ENCODE measurements at regions not wholly inside any gene's neighbourhood (a gene's known extent, or its start where the extent isn't known, plus 50 kb on each side); places are given as distances from the start of the nearest gene placed in this dataset.

DNA sequence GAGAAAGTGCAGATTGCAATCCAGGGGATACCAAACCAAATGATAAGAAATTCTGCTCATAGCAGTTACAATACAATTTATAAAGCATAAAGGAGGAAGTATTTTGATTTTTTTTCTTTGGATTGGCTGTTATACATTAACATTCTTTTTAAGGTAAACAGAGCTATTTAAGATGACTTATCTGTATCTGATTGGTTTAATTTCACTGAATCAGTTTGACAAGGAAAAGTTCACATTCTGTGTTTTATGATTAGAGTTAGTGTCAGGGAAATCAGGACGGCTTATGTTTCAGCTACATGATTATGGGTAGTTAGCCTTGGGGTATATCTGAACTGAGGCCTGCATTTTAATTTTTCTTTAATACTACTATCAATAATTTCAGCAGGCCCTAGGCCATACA is 360.9 kb downstream of the ARL6IP6 start:
- no peak for ATAC-seq (replicated peaks)
- Mint-ChIP-seq H3K9me3 (peaks cover 0 to 1% of the 10 kb centered on the region in 2 donors), H3K27ac (no peak overlapping the region)

DNA sequence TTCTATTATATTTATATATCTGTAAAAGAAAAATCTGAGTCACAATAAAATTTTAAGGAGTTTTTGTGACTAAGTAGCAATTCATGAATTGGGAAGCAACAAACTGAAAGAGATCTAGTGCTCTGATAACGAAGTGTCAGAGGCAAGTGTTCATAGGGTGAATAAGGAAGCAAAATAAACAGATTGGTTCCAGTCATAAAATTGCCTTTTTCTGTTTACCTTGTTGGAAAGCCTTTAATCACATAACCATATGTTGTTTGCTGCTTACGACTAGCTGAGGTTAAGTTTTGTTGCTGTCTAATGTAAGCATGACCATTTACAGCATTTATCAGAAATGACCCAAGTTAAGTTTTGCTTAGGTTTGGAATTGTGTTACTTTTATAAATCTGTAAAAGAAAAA is 358.9 kb downstream of the ARL6IP6 start:
- H3K36me3 Mint-ChIP-seq, result no peaks in the 10 kb centered on the region
- no peak overlapping the region for H3K27ac Mint-ChIP-seq
- ATAC-seq (replicated peaks) (no peak), DNase-seq (no peak)
- H3K4me1 Mint-ChIP-seq, result no peaks in the 10 kb centered on the region
- H3K9me3 Mint-ChIP-seq, result no peaks in the 10 kb centered on the region
- no peaks in the 10 kb centered on the region for H3K27me3 Mint-ChIP-seq
- no peak overlapping the region for H3K4me3 Mint-ChIP-seq

More for the DNA sequence above, 360.9 kb downstream of the ARL6IP6 start:
- Mint-ChIP-seq H3K27me3 (no peaks in the 10 kb centered on the region), H3K36me3 (no peaks in the 10 kb centered on the region), H3K4me3 (no peak overlapping the region), H3K4me1 (no peaks in the 10 kb centered on the region)
- no peak for DNase-seq

DNA sequence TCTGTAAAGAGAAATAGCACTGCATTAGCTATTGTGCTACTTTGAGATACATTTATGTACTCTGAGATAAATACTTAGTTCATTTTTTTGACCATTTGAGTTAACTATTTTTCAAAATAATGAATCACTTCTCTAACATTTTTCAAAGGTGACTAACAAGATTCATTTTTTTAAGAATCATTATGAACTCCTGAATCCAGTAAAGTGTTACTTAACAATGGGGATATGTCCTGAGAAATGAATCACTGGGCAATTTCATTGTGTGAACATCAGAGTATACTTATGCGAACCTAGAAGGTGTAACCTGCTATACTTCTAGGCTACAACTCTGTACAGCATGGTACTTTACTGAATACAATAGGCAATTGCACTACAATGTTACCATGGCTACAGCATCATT is 355.8 kb downstream of the ARL6IP6 start:
- no peak overlapping the region for H3K4me3 Mint-ChIP-seq
- no peak overlapping the region for H3K27ac Mint-ChIP-seq
- DNase-seq (no peak), ATAC-seq (replicated peaks) (no peak)
- H3K4me1 Mint-ChIP-seq, result no peaks in the 10 kb centered on the region
- no peaks in the 10 kb centered on the region for H3K9me3 Mint-ChIP-seq
- H3K36me3 Mint-ChIP-seq, result no peaks in the 10 kb centered on the region
- H3K27me3 Mint-ChIP-seq, result no peaks in the 10 kb centered on the region

DNA sequence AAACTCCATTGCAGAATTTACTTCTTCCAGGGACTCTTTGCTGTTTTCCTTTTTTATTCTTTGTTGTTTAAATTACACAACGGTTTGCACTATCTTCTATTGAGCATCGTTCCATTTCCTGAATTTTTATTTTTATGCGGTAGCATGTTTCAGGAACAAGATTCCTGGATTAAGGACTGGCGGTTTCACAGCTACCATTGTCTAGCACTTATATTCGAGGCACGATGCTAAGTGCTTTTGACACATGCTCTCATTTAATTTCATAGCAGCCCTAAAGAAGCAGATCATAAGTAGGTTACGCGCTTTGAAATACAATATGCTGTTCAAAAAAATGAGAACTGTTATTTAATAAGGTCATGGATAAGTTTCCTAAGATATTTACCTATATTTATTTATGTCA is 354.4 kb downstream of the ARL6IP6 start:
- DNase-seq, result no peak
- Mint-ChIP-seq H3K27ac (no peak overlapping the region), H3K9me3 (no peaks in the 10 kb centered on the region), H3K4me3 (no peak overlapping the region), H3K27me3 (no peaks in the 10 kb centered on the region), H3K4me1 (no peaks in the 10 kb centered on the region), H3K36me3 (no peaks in the 10 kb centered on the region)
- no peak for ATAC-seq (replicated peaks)

DNA sequence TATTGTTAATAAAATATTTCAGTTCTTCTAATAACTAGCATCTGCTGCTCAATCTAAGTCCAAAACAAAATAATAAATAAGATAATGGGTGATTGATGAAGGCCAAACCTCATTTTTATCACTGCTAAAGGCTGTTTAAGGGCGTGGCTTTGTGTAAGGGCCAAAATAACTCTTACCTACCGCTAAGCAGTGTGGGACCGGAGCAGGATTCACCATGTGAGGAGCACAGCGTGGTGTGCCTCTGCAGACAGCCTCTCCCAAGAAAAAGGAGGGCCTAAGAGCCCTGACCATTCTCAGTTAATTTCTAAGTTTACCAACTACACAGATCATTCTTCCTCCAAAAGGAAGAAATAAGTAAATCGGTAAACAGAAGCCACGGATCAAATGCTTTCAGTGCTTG is 353.7 kb downstream of the ARL6IP6 start:
- H3K36me3 Mint-ChIP-seq, result no peaks in the 10 kb centered on the region

DNA sequence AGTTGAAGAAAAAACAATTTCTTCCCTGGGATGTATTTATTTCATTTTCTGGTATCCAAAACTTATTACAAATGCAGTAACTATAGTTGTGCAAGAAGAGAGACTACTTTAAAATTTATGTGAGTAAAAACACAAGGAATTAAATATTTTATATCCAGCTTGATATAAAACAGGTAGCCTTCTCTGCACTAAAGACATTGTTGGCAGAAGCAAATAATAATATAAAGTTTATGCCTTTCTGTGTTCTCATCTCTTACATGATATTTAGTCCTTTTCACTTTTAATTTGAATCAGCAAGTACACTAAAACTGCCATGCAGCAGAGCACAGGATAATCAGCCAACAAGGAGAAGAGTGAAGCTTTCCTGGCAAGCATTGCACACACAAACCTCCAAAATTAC is 352.7 kb downstream of the ARL6IP6 start:
- no peak for DNase-seq
- no peaks in the 10 kb centered on the region for H3K4me1 Mint-ChIP-seq
- no peaks in the 10 kb centered on the region for H3K9me3 Mint-ChIP-seq
- H3K27ac Mint-ChIP-seq, result no peak overlapping the region
- H3K4me3 Mint-ChIP-seq, result no peak overlapping the region
- no peaks in the 10 kb centered on the region for H3K36me3 Mint-ChIP-seq
- no peaks in the 10 kb centered on the region for H3K27me3 Mint-ChIP-seq
- ATAC-seq (replicated peaks), result no peak

More for the DNA sequence above, 353.7 kb downstream of the ARL6IP6 start:
- no peaks in the 10 kb centered on the region for H3K4me1 Mint-ChIP-seq
- no peak overlapping the region for H3K27ac Mint-ChIP-seq
- no peaks in the 10 kb centered on the region for H3K27me3 Mint-ChIP-seq
- no peaks in the 10 kb centered on the region for H3K9me3 Mint-ChIP-seq
- H3K4me3 Mint-ChIP-seq, result no peak overlapping the region
- DNase-seq (no peak), ATAC-seq (replicated peaks) (no peak)

DNA sequence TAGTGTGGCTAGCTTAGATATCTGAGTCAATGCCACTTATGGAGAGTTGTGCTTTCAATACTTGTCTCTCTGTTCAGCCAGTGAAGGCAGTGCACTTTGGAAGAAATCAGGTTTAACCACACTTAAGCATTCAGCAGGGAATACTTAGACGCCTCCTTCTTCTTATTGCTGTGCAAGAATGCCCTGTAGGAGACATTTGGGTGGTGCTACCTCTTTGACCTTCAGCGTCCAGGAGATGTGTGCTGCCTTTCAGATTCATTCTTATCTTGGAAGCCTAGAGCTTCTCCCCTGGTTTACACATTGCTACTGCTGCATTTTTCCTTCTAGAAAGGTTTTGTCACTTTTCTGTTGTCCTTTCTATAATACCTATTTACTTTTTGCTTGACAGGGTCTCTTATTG is 350.5 kb downstream of the ARL6IP6 start:
- Mint-ChIP-seq H3K4me3 (no peak overlapping the region), H3K36me3 (no peaks in the 10 kb centered on the region), H3K9me3 (no peaks in the 10 kb centered on the region)

DNA sequence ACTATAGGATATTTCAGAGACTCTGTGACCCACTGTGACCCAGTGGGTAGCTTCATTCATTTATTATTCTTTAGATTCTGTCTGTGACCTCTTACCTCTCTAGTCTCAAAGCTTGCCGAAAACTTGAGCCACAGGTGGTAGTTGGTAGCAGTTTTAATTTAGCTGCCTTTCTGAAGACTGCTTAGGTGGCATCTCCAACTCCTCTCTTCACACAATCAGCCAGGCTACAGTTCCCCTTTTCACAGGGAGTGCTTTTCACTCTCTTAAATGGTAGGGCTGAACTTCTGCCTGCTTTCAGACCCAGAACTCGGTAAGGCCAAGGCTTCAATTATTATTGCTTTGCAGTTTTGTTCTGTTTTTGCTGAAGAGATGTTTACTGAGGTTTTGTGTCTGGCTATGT is 349.6 kb downstream of the ARL6IP6 start:
- ATAC-seq (replicated peaks) (no peak), DNase-seq (no peak)
- H3K27me3 Mint-ChIP-seq, result no peaks in the 10 kb centered on the region
- no peak overlapping the region for H3K27ac Mint-ChIP-seq
- no peaks in the 10 kb centered on the region for H3K9me3 Mint-ChIP-seq
- H3K36me3 Mint-ChIP-seq, result no peaks in the 10 kb centered on the region
- no peaks in the 10 kb centered on the region for H3K4me1 Mint-ChIP-seq
- H3K4me3 Mint-ChIP-seq, result no peak overlapping the region

More for the DNA sequence above, 350.5 kb downstream of the ARL6IP6 start:
- Mint-ChIP-seq H3K27ac (no peak overlapping the region), H3K27me3 (no peaks in the 10 kb centered on the region), H3K4me1 (no peaks in the 10 kb centered on the region)
- no peak for ATAC-seq (replicated peaks)
- DNase-seq, result no peak

DNA sequence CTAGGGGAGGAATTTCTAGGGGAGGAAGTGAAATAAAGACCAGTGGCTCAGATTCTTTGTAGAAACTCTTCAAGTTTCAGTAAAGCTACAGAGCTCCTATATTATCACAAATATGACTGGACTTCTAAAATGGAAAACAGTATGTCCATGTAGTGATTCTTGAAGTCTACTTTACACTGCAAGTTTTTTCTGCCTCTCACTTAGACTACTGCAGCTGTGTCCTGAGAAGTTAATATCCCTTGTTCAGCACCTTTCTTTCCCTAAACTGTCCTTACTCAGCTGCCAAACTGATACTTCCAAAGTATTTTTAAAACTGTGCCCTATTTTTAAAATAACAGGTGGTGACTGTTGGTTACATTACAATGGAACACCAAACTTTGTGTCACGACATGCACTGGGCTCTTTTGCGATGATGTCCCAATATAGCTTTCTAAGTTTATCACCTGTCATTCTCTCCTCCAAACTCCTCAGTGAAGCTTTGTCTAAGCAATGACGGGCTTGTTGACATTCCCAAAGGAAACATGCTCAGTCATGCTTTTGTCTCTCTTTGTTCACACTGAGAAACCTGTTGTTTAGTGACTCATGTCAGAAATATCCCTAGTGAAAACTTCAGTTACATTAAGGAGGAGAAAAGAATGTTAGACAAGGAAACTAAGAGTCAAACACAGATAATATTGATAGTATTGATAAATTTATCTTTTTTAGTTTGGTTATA is 341.1 kb downstream of the ARL6IP6 start:
- H3K27me3 Mint-ChIP-seq, result no peaks in the 10 kb centered on the region
- no peak for ATAC-seq (replicated peaks)
- H3K9me3 Mint-ChIP-seq, result no peaks in the 10 kb centered on the region
- no peak for DNase-seq
- no peaks in the 10 kb centered on the region for H3K36me3 Mint-ChIP-seq
- no peak overlapping the region for H3K27ac Mint-ChIP-seq
- H3K4me1 Mint-ChIP-seq, result no peaks in the 10 kb centered on the region
- no peak overlapping the region for H3K4me3 Mint-ChIP-seq

DNA sequence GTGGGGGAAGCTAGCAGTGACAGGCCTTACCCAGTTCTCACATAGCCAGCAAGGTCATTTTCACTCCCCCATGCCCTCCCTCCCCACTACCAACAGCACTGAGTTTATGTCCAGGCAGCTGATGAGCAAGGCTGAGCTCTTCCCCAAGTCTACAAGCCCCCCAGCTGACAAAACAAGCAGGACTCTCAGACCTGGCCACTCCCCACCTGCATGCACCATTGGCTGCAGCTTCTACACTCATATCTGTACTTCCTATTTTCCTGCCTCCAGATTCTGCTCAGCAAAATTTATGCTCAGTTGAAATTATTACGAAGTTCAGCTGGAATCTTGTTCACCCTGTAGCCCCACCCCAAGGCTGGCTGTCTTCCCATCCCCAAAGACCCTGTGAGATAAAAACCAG is 339.3 kb downstream of the ARL6IP6 start:
- ATAC-seq (replicated peaks) (no peak), DNase-seq (no peak)
- H3K4me1 Mint-ChIP-seq, result no peaks in the 10 kb centered on the region
- no peaks in the 10 kb centered on the region for H3K27me3 Mint-ChIP-seq
- H3K9me3 Mint-ChIP-seq, result no peaks in the 10 kb centered on the region
- H3K36me3 Mint-ChIP-seq, result no peaks in the 10 kb centered on the region
- H3K4me3 Mint-ChIP-seq, result no peak overlapping the region
- no peak overlapping the region for H3K27ac Mint-ChIP-seq

DNA sequence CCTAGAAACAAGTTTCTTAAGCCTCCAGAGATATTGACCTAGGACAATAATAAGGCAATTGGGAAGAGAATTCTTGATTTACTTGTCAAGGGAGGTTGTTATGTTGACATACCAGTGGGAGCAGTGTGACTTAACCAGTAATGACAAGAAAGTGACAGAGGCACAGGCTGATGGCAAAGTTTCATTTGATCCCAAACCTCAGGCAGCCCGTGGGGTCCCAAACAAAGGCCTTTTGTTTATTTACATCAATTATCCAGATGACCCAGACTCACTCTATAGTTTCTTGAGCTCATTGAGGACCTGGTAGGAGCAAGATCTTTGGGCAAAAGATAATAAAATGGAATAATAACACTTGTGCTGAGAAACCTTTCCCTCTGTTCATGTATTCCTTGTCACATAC is 336.8 kb downstream of the ARL6IP6 start:
- Mint-ChIP-seq H3K4me1 (no peaks in the 10 kb centered on the region), H3K4me3 (no peak overlapping the region), H3K27me3 (no peaks in the 10 kb centered on the region), H3K9me3 (no peaks in the 10 kb centered on the region), H3K36me3 (no peaks in the 10 kb centered on the region), H3K27ac (no peak overlapping the region)
- DNase-seq (no peak), ATAC-seq (replicated peaks) (no peak)

DNA sequence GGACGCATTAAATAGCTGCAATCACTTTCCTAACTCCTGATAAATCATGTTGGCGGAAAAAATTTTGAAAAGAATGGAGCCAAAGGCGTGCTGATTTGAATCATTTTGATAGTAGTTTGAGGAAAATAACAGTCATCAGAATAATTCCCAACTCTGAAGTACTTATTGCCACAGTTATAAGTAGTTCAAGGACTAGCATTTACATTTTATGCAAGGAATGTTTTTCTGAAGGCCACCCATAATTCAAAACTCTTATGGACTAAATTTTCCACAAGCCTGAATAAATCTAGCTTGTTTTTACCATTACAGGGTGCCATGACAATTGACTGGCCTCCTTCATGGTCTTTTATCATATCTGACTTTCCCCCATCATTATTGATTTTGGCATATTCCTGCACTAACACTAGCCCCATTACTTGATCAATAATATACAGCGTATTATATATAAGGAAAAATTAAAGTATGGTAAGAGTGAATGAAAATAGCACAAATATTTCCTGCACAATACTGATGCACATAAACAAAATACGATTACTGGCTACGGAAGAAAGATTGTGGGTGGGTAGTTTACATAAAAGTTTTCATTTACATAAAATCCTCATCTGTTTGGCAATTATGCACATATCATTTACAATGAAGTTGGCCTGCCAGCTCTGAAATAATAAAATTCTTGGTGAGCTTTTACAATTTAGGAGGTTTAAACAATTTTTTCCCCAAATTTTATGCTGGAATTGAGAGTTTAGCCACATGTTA is 334.6 kb downstream of the ARL6IP6 start:
- Mint-ChIP-seq H3K36me3 (no peaks in the 10 kb centered on the region), H3K27ac (no peak overlapping the region), H3K9me3 (peaks cover 0 to 1% of the 10 kb centered on the region in 2 donors), H3K4me1 (no peaks in the 10 kb centered on the region), H3K27me3 (no peaks in the 10 kb centered on the region), H3K4me3 (no peak overlapping the region)
- ATAC-seq (replicated peaks), result no peak
- DNase-seq, result no peak

DNA sequence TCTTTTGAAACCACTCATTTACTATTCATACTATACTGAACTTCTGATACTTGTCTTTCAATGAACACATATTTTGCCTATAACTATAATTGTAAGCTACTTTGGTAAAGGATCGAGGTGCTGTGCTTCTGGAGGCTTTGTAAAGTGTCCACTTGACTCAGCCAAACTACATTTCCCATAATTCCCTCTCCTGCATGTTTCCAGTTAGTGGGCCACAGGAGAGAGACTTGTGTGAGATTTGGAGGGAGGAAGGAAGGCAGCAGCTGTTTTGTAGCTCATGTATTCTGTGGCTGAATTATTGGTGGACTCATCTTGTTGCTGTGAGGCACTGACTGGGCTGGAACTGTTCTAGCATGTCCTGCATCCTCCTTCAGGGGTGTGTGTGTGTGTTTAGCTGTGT is 328.8 kb downstream of the ARL6IP6 start:
- DNase-seq, result no peak
- Mint-ChIP-seq H3K4me1 (no peaks in the 10 kb centered on the region), H3K27me3 (no peaks in the 10 kb centered on the region), H3K4me3 (no peak overlapping the region), H3K36me3 (no peaks in the 10 kb centered on the region), H3K9me3 (peaks cover 0 to 4% of the 10 kb centered on the region in 2 donors), H3K27ac (no peak overlapping the region)
- ATAC-seq (replicated peaks), result no peak

DNA sequence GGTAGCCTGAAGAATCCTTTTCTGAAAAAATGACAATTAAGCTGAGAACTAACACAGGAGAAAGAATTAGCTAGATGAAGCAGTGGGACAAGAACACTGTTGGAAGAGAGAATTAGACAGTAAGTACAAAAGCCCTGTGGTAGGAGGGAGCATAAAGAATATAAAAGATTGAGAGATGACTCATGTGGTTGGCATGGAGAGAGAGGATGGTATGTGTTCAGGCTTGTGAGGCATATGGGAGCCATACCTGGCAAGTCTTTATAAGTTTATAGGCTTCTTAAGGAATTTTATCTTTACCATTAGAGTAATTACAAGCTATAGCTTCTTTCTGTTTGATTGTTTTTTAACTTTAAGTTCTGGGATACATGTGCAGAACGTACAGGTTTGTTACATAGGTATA is 325.0 kb downstream of the ARL6IP6 start:
- Mint-ChIP-seq H3K4me1 (no peaks in the 10 kb centered on the region), H3K9me3 (peaks cover 3 to 8% of the 10 kb centered on the region in 2 donors), H3K36me3 (no peaks in the 10 kb centered on the region), H3K27me3 (no peaks in the 10 kb centered on the region), H3K4me3 (no peak overlapping the region), H3K27ac (no peak overlapping the region)
- no peak for ATAC-seq (replicated peaks)
- no peak for DNase-seq

DNA sequence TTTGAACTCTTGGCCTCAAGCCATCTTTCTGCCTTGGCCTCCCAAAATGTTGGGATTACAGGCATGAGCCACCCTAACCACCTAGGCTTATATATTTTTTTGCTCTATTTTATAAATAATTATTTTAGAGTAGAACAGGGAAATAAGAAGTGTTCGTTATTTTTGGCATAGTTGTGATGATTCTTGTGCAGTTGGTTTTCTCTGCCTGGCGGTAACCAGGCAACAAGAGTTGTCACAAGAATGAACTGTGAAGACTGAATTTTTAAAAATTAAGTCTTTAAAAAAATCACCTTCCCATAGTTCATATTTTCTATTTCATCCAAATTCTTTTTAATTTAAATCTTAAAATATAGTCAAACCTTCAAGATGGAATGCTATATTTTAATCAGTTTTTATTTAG is 310.2 kb downstream of the ARL6IP6 start:
- no peak overlapping the region for H3K4me3 Mint-ChIP-seq
- peaks cover 0 to 3% of the 10 kb centered on the region in 2 donors for H3K9me3 Mint-ChIP-seq
- no peaks in the 10 kb centered on the region for H3K36me3 Mint-ChIP-seq
- no peaks in the 10 kb centered on the region for H3K4me1 Mint-ChIP-seq
- H3K27ac Mint-ChIP-seq, result no peak overlapping the region
- DNase-seq, result no peak
- no peaks in the 10 kb centered on the region for H3K27me3 Mint-ChIP-seq
- ATAC-seq (replicated peaks), result no peak

All from stimulated activated naive B cell treated with anti-CD40 and anti-IgM and Interleukin-4, amounts not matched to agents 10 μg/mL and 1 μg/mL and 100 μg/mL, for 72 hours (primary cell).